ENCODE measurements at regions not wholly inside any gene's neighbourhood (a gene's known extent, or its start where the extent isn't known, plus 50 kb on each side); places are given as distances from the start of the nearest gene placed in this dataset.

DNA sequence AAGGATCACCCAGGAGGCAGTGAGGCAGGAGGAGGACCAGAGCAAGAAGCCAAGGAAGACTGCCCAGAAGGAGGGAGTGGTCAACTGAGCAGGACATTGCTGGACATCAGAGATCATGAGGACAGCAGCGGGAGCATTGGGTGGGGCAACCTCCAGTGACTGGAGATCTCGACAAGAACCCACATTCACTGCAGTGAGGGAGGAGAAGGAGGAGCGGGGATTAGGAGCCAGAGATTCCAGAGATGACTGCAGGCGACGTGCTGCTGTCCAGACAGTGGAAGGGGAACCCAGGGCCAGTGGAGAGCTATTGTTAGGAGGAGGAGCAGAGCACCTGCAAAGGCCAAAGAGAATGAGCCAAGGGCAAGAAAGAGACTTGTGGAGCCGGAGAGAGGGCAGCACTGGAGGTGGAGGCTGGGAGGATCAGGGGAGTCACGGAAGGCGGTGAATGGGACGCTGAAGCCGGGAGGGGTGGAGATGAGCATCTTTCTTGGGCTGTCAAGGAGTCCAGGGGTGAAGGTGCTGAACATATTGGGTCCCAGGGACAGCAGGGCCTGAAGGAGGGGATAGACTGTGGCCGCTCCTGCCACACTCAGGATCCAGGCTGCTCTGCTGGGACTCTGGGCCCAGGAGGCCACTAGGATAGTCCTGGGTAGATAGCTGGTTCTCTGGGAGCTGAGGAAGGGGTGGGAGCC lies 140.1 kb upstream of the UNC5B start:
- WGBS = 96% methylated on average over 11 of the region's 11 CpGs
- Histone ChIP-seq H3K36me3 (no peaks in the 10 kb centered on the region), H3K9me3 (no peaks in the 10 kb centered on the region), H3K27me3 (replicated peaks; ENCODE audit: insufficient read depth) (no peaks in the 10 kb centered on the region), H3K4me1 (replicated peaks) (no peaks in the 10 kb centered on the region), H3K4me3 (no peak overlapping the region), H3K27ac (no peak overlapping the region)
- TF ChIP-seq POLR2AphosphoS5 (IDR thresholded peaks at IDR 0.05) (no peak), POLR2A (IDR thresholded peaks at IDR 0.05) (no peak)
- no peak for DNase-seq (ENCODE audit: low spot score)
- intact Hi-C loops (cut with DNase I) = no loop called here

- Histone ChIP-seq H3K4me1 (replicated peaks) (no peaks in the 10 kb centered on the region), H3K9me3 (no peaks in the 10 kb centered on the region), H3K36me3 (no peaks in the 10 kb centered on the region), H3K4me3 (no peak overlapping the region), H3K27me3 (replicated peaks; ENCODE audit: insufficient read depth) (no peaks in the 10 kb centered on the region), H3K27ac (no peak overlapping the region)
- intact Hi-C loops (cut with DNase I) = no loop called here
- 98% methylated on average over 5 of the region's 5 CpGs for WGBS
- TF ChIP-seq, protein P1, sequence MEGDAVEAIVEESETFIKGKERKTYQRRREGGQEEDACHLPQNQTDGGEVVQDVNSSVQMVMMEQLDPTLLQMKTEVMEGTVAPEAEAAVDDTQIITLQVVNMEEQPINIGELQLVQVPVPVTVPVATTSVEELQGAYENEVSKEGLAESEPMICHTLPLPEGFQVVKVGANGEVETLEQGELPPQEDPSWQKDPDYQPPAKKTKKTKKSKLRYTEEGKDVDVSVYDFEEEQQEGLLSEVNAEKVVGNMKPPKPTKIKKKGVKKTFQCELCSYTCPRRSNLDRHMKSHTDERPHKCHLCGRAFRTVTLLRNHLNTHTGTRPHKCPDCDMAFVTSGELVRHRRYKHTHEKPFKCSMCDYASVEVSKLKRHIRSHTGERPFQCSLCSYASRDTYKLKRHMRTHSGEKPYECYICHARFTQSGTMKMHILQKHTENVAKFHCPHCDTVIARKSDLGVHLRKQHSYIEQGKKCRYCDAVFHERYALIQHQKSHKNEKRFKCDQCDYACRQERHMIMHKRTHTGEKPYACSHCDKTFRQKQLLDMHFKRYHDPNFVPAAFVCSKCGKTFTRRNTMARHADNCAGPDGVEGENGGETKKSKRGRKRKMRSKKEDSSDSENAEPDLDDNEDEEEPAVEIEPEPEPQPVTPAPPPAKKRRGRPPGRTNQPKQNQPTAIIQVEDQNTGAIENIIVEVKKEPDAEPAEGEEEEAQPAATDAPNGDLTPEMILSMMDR (IDR thresholded peaks at IDR 0.05) = no peak
- TF ChIP-seq POLR2AphosphoS5 (IDR thresholded peaks at IDR 0.05) = no peak
- TF ChIP-seq POLR2A (IDR thresholded peaks at IDR 0.05) = no peak
- no peak for DNase-seq (ENCODE audit: low spot score)
Measured at GRCh38 chr10:71072823-71073210, 139.6 kb upstream of the UNC5B start.

GRCh38 chr10:71073451-71074175 lies 138.8 kb upstream of the UNC5B start:
- WGBS = 81% methylated on average over 12 of the region's 12 CpGs
- no peaks in the 10 kb centered on the region for H3K27me3 ChIP-seq (replicated peaks; ENCODE audit: insufficient read depth)
- TF ChIP-seq POLR2AphosphoS5 (IDR thresholded peaks at IDR 0.05) (no peak), POLR2A (IDR thresholded peaks at IDR 0.05) (no peak)
- TF ChIP-seq, protein P1 (IDR thresholded peaks at IDR 0.05) = no peak
- H3K9me3 ChIP-seq = no peaks in the 10 kb centered on the region
- intact Hi-C loops (cut with DNase I) = no loop called here
- no peak overlapping the region for H3K4me3 ChIP-seq
- H3K4me1 ChIP-seq (replicated peaks) = no peaks in the 10 kb centered on the region
- no peak for DNase-seq (ENCODE audit: low spot score)
- no peaks in the 10 kb centered on the region for H3K36me3 ChIP-seq
- H3K27ac ChIP-seq = no peak overlapping the region

DNA sequence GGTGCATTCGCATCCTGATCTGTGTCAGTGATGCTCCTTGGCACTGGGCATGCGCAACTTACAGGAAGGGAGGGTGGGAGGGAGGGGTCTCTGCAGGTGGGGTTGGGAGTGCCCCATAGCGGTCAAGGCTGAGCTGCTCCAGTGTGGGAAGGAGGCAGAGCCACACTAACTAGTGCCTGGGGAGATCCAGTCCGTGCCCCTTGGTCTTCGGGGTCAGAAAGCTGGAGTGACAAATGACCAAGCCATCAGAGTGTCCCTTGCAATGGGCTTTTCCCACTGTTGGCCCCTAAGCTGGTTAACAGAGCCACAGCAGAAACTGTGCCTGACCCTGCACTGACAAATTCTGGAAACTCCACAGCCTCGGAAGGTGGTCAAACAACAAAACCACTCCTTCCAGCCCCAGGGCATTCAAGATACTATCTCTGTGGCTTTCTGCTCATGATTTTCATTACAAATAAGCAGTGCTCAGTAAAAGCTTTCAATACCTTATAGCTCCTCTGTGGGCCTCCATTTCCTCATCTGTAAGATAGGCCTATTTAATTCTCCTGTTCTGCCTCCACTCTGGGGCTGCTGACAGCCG lies 138.1 kb upstream of the UNC5B start:
- intact Hi-C loops (cut with DNase I) = no loop called here
- TF ChIP-seq, protein P1 (IDR thresholded peaks at IDR 0.05) = no peak
- TF ChIP-seq POLR2AphosphoS5 (IDR thresholded peaks at IDR 0.05) (no peak), POLR2A (IDR thresholded peaks at IDR 0.05) (no peak)
- Histone ChIP-seq H3K36me3 (no peaks in the 10 kb centered on the region), H3K27me3 (replicated peaks; ENCODE audit: insufficient read depth) (no peaks in the 10 kb centered on the region), H3K9me3 (no peaks in the 10 kb centered on the region), H3K4me3 (no peak overlapping the region), H3K27ac (no peak overlapping the region), H3K4me1 (replicated peaks) (no peaks in the 10 kb centered on the region)
- no peak for DNase-seq (ENCODE audit: low spot score)
- 61% methylated on average over 7 of the region's 7 CpGs for WGBS

DNA sequence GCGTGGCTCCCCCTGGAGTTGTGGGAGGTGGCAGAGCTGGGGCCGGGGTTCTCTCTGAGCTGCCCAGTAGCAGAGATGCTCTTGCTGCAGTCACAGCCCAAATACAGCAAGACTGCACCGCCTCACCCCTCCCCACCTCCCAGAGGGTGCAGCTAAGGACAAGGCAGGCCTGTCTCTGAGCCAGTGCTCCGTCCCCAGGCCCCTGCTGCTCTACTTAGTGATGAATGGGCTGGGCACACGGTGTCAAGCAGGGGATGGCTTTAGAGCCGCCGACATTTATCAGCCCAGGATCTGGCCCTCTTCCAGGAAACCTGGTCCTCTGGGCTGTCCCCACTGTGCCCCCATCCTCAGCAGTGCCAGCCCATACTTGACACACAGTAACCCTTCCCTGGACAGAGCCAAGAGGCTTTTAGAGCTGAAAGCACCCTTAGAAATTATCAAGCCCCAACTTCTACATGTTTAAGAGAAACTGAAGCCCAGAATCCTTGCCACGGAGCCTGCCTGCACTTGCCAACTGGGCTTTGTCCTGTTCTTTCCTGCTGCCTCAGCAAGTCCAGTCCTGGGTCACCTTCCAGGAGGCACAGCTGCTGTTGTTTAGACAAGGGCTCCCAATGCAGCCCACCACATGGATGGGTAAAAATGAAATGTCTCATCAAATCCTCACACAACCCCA lies 137.1 kb upstream of the UNC5B start:
- Histone ChIP-seq H3K4me1 (replicated peaks) (no peaks in the 10 kb centered on the region), H3K9me3 (no peaks in the 10 kb centered on the region), H3K4me3 (no peak overlapping the region), H3K27ac (no peak overlapping the region), H3K36me3 (no peaks in the 10 kb centered on the region), H3K27me3 (replicated peaks; ENCODE audit: insufficient read depth) (no peaks in the 10 kb centered on the region)
- DNase-seq (ENCODE audit: low spot score) = peak; percentile 42
- intact Hi-C loops (cut with DNase I) = no loop called here
- no peak for TF ChIP-seq POLR2AphosphoS5 (IDR thresholded peaks at IDR 0.05)
- TF ChIP-seq POLR2A (IDR thresholded peaks at IDR 0.05) = no peak
- TF ChIP-seq, protein P1 (IDR thresholded peaks at IDR 0.05) = no peak
- 20% methylated on average over 8 of the region's 8 CpGs for WGBS
